ENCODE measurements at regions not wholly inside any gene's neighbourhood (a gene's known extent, or its start where the extent isn't known, plus 50 kb on each side); places are given as distances from the start of the nearest gene placed in this dataset.
"Not testable (repeated sequence)": the region's sequence is repeated elsewhere in the genome, so short reads cannot be mapped to it uniquely, and the experiment has no call there.

- FAIRE-seq = no peak
Measured at GRCh38 chr12:97616946-97617345, 154.3 kb downstream of the RMST start.

- no peak for FAIRE-seq
Measured at GRCh38 chr12:97628962-97629361, 166.4 kb downstream of the RMST start.

GRCh38 chr12:97629382-97629781 lies 166.8 kb downstream of the RMST start:
- FAIRE-seq = no peak

- no peak for FAIRE-seq
Measured at GRCh38 chr12:97630356-97630755, 167.8 kb downstream of the RMST start.

GRCh38 chr12:97630875-97631274 lies 168.3 kb downstream of the RMST start:
- no peak for FAIRE-seq

GRCh38 chr12:97637770-97638169 lies 175.2 kb downstream of the RMST start:
- no peak for FAIRE-seq

- FAIRE-seq = no peak
Measured at GRCh38 chr12:97638739-97639138, 176.1 kb downstream of the RMST start.

- FAIRE-seq = no peak
Measured at GRCh38 chr12:97639702-97640101, 177.1 kb downstream of the RMST start.

GRCh38 chr12:97640826-97641225 lies 178.2 kb downstream of the RMST start:
- FAIRE-seq = no peak

- FAIRE-seq = no peak
Measured at GRCh38 chr12:97642911-97643310, 180.3 kb downstream of the RMST start.

GRCh38 chr12:97643924-97644323 lies 181.3 kb downstream of the RMST start:
- no peak for FAIRE-seq

- FAIRE-seq = no peak
Measured at GRCh38 chr12:97645726-97646125, 183.1 kb downstream of the RMST start.

GRCh38 chr12:97647142-97647541 lies 184.5 kb downstream of the RMST start:
- FAIRE-seq = no peak

- no peak for FAIRE-seq
Measured at GRCh38 chr12:97650242-97650641, 187.6 kb downstream of the RMST start.

GRCh38 chr12:97656548-97656947 lies 193.9 kb downstream of the RMST start:
- FAIRE-seq = not testable (repeated sequence)

- no peak for FAIRE-seq
Measured at GRCh38 chr12:97659117-97659880, 196.7 kb downstream of the RMST start.

- no peak for FAIRE-seq
Measured at GRCh38 chr12:97666263-97666662, 203.7 kb downstream of the RMST start.

- no peak for FAIRE-seq
Measured at GRCh38 chr12:97672870-97673269, 210.3 kb downstream of the RMST start.

GRCh38 chr12:97680751-97681150 lies 218.1 kb downstream of the RMST start:
- no peak for FAIRE-seq

- no peak for FAIRE-seq
Measured at GRCh38 chr12:97681612-97682504, 219.3 kb downstream of the RMST start.

GRCh38 chr12:97685360-97685759 lies 222.8 kb downstream of the RMST start:
- FAIRE-seq = no peak

GRCh38 chr12:97701901-97702300 lies 239.3 kb downstream of the RMST start:
- FAIRE-seq = no peak

- FAIRE-seq = no peak
Measured at GRCh38 chr12:97711392-97711791, 248.8 kb downstream of the RMST start.

GRCh38 chr12:97713270-97713669 lies 250.7 kb downstream of the RMST start:
- FAIRE-seq = no peak
